ENCODE measurements at regions not wholly inside any gene's neighbourhood (a gene's known extent, or its start where the extent isn't known, plus 50 kb on each side); places are given as distances from the start of the nearest gene placed in this dataset.

DNA sequence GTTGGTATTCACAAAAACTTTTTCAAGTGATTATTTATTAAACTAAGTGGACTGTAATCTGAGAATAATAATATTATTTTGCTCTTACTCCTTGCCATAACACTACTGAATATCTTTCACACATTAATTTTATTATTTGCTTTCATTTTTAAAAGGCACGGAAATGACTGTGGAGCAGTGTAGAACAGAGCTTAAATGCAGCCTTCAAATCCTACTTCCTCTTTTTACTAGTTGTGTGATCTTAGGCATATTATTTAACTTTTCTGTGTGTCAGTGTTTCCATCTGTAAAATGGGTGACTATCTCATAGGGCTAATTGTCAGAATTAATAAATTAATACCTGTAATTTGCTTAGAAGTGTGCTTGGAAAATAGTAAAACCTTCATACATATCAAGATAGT is 55.5 kb upstream of the SLC8A1 start:
- Histone ChIP-seq H3K36me3 (ENCODE audit: insufficient read depth) (no peaks in the 10 kb centered on the region), H3K4me1 (ENCODE audit: low read depth, poor library complexity, severe bottlenecking) (no peaks in the 10 kb centered on the region), H3K4me2 (no peak overlapping the region), H3K27ac (no peak overlapping the region), H2AFZ (ENCODE audit: low read depth) (no peak overlapping the region), H3K4me3 (IDR thresholded peaks at IDR 0.05; ENCODE audit: insufficient read depth, low read depth, low read length) (no peak overlapping the region), H3K9ac (no peak overlapping the region), H3K79me2 (ENCODE audit: insufficient read depth, low read depth) (no peaks in the 10 kb centered on the region), H4K20me1 (ENCODE audit: insufficient read depth) (no peaks in the 10 kb centered on the region), H3K27me3 (ENCODE audit: insufficient read depth, low read depth) (no peaks in the 10 kb centered on the region)
- TF ChIP-seq, protein P1, sequence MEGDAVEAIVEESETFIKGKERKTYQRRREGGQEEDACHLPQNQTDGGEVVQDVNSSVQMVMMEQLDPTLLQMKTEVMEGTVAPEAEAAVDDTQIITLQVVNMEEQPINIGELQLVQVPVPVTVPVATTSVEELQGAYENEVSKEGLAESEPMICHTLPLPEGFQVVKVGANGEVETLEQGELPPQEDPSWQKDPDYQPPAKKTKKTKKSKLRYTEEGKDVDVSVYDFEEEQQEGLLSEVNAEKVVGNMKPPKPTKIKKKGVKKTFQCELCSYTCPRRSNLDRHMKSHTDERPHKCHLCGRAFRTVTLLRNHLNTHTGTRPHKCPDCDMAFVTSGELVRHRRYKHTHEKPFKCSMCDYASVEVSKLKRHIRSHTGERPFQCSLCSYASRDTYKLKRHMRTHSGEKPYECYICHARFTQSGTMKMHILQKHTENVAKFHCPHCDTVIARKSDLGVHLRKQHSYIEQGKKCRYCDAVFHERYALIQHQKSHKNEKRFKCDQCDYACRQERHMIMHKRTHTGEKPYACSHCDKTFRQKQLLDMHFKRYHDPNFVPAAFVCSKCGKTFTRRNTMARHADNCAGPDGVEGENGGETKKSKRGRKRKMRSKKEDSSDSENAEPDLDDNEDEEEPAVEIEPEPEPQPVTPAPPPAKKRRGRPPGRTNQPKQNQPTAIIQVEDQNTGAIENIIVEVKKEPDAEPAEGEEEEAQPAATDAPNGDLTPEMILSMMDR (conservative IDR thresholded peaks at IDR 0.05; ENCODE audit: low read depth, low read length): no peak

DNA sequence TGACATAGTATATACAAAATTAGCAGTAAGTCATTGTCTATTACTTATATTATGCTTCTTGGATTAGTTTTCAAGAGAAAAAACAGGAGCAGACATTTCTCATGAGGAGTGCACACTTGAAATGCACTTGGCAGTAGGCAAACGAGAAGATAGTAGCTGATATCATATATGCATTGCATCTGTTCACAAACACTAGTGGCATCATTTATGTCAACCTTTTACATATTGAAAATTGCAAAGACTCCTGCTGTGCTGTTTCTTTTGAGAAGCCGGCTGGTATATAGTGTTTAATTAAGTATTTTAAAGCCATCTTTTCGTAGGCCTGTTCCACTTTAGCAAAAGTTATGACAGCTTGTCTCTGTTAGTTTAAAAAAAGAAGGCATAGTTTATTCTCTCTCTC is 58.4 kb upstream of the SLC8A1 start:
- Histone ChIP-seq H3K27ac (no peak overlapping the region), H4K20me1 (ENCODE audit: insufficient read depth) (no peaks in the 10 kb centered on the region), H3K4me1 (ENCODE audit: low read depth, poor library complexity, severe bottlenecking) (no peaks in the 10 kb centered on the region), H3K79me2 (ENCODE audit: insufficient read depth, low read depth) (no peaks in the 10 kb centered on the region), H3K27me3 (ENCODE audit: insufficient read depth, low read depth) (no peaks in the 10 kb centered on the region), H2AFZ (ENCODE audit: low read depth) (no peak overlapping the region), H3K4me2 (no peak overlapping the region), H3K9ac (no peak overlapping the region), H3K36me3 (ENCODE audit: insufficient read depth) (no peaks in the 10 kb centered on the region), H3K4me3 (IDR thresholded peaks at IDR 0.05; ENCODE audit: insufficient read depth, low read depth, low read length) (no peak overlapping the region)
- TF ChIP-seq, protein P1 (conservative IDR thresholded peaks at IDR 0.05; ENCODE audit: low read depth, low read length): no peak

DNA sequence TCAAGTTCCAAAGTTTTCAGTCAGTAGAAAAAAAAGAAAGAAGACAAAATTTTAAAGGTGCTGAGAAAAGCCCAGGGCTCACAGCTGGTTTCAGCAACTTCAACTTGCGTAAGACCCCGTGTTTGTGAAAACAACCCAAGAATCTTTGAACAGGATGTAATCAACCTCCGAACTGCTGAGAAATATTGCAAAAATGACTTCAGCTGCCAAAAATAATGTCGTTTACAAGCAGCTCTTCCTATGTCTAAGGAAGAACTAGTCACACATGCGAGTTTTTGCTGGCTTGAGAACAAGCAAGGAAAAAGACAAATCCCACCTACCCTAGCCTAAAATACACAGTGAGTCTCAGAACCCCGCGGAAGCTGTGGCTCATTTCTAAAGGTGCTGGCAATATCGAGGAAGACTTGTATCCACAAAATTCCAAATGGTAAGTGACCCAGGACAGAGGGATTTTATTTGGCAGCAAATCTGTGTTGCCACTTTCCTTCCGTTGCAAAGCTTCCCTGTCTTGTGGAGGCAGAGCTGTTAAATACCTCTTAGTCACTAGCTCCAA is 59.8 kb upstream of the SLC8A1 start:
- H3K79me2 ChIP-seq (ENCODE audit: insufficient read depth, low read depth): no peaks in the 10 kb centered on the region
- no peaks in the 10 kb centered on the region for H3K27me3 ChIP-seq (ENCODE audit: insufficient read depth, low read depth)
- H3K36me3 ChIP-seq (ENCODE audit: insufficient read depth): no peaks in the 10 kb centered on the region
- H3K9ac ChIP-seq: no peak overlapping the region
- no peaks in the 10 kb centered on the region for H3K4me1 ChIP-seq (ENCODE audit: low read depth, poor library complexity, severe bottlenecking)
- no peak overlapping the region for H3K4me3 ChIP-seq (IDR thresholded peaks at IDR 0.05; ENCODE audit: insufficient read depth, low read depth, low read length)
- H4K20me1 ChIP-seq (ENCODE audit: insufficient read depth): no peaks in the 10 kb centered on the region
- TF ChIP-seq, protein P1 (conservative IDR thresholded peaks at IDR 0.05; ENCODE audit: low read depth, low read length): no peak
- no peak overlapping the region for H3K27ac ChIP-seq
- H2AFZ ChIP-seq (ENCODE audit: low read depth): no peak overlapping the region
- H3K4me2 ChIP-seq: no peak overlapping the region

DNA sequence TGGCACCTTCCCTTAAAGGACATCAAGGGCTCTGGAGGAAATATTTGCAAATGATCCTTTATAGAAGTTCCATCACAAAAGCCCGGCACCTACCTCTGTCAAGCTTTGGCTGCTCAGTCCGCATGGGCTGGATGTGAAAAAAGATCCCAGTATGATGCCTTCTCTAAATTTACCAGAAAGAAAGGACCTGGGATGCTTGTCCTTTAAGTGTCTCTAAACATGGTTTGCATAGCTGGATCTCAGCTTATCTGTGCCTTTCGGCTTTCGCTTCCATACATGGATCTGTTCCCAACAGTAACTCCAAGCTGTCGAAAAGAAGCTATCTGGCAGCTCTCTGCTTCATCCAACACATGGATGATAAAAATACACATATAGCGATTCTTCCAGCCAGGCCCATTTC is 60.4 kb upstream of the SLC8A1 start:
- no peak overlapping the region for H3K9ac ChIP-seq
- TF ChIP-seq, protein P1 (conservative IDR thresholded peaks at IDR 0.05; ENCODE audit: low read depth, low read length): no peak
- no peak overlapping the region for H3K4me3 ChIP-seq (IDR thresholded peaks at IDR 0.05; ENCODE audit: insufficient read depth, low read depth, low read length)
- no peaks in the 10 kb centered on the region for H3K79me2 ChIP-seq (ENCODE audit: insufficient read depth, low read depth)
- H3K36me3 ChIP-seq (ENCODE audit: insufficient read depth): no peaks in the 10 kb centered on the region
- no peaks in the 10 kb centered on the region for H4K20me1 ChIP-seq (ENCODE audit: insufficient read depth)
- no peaks in the 10 kb centered on the region for H3K27me3 ChIP-seq (ENCODE audit: insufficient read depth, low read depth)
- H3K4me1 ChIP-seq (ENCODE audit: low read depth, poor library complexity, severe bottlenecking): no peaks in the 10 kb centered on the region
- no peak overlapping the region for H3K27ac ChIP-seq
- H2AFZ ChIP-seq (ENCODE audit: low read depth): no peak overlapping the region
- H3K4me2 ChIP-seq: no peak overlapping the region
